ENCODE measurements at regions not wholly inside any gene's neighbourhood (a gene's known extent, or its start where the extent isn't known, plus 50 kb on each side); places are given as distances from the start of the nearest gene placed in this dataset.

DNA sequence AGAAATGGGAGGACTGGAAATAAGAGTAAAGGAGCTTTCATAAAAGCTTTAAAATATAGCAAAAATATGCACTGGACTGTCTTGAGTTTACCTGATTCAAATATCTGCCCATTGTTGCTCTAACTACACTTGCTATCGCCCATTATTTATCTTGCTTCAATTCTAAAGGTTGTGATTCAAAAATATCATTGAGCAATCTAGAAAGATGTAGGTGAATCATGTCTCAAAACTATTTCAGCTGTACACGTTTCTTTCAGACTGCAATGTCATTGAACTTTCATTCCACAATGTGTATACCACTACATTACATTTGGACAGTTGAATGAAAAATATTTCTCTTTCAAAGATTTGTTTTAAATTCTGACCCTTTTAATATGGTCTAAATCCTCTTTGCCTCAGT lies 545.6 kb downstream of the BMP2 start:
- intact Hi-C loops (cut with DNase I): no loop called here
- DNase-seq: no peak
- Histone ChIP-seq H3K4me3 (no peak overlapping the region), H3K9me3 (no peaks in the 10 kb centered on the region), H3K27me3 (no peaks in the 10 kb centered on the region), H3K27ac (no peak overlapping the region), H3K4me1 (no peaks in the 10 kb centered on the region), H3K36me3 (no peaks in the 10 kb centered on the region)
- FAIRE-seq: no peak
- ATAC-seq: no peak
- WGBS, 2 donors: 41 to 67% methylated on average over 2 of the region's 2 CpGs
- TF ChIP-seq CTCF (IDR thresholded peaks at IDR 0.05): no peak

DNA sequence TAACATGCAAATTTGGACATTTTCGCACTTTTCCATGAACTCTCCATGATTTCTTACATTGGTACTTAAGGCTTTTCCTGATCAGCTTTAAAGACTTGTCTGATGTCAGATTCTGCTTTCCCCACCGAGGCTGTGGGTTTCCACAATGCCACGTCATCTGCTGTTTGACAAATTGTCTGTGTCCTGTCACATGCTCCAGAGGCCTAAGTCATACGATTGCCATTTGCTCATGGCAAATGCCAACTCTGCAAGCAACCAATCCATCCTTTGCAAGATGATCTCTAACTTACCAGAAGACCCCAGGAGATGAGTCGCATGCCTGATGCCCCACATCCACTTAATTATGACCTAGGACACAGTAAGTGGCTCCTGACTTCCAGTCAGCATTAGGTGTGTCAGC lies 556.5 kb downstream of the BMP2 start:
- WGBS, 2 donors: 49 to 53% methylated on average over 5 of the region's 5 CpGs
- H3K9me3 ChIP-seq: no peaks in the 10 kb centered on the region
- FAIRE-seq: no peak
- no peak for TF ChIP-seq CTCF (IDR thresholded peaks at IDR 0.05)
- intact Hi-C loops (cut with DNase I): no loop called here
- H3K4me1 ChIP-seq: no peaks in the 10 kb centered on the region
- ATAC-seq: no peak
- no peaks in the 10 kb centered on the region for H3K36me3 ChIP-seq
- no peak for DNase-seq
- no peak overlapping the region for H3K27ac ChIP-seq
- H3K4me3 ChIP-seq: no peak overlapping the region
- no peaks in the 10 kb centered on the region for H3K27me3 ChIP-seq

- Histone ChIP-seq H3K4me3 (no peak overlapping the region), H3K27ac (no peak overlapping the region), H3K9me3 (no peaks in the 10 kb centered on the region), H3K4me1 (no peaks in the 10 kb centered on the region), H3K27me3 (no peaks in the 10 kb centered on the region), H3K36me3 (no peaks in the 10 kb centered on the region)
- FAIRE-seq (no peak), DNase-seq (no peak), ATAC-seq (no peak)
- intact Hi-C loops (cut with DNase I): no loop called here
- TF ChIP-seq CTCF (IDR thresholded peaks at IDR 0.05): no peak
Measured at GRCh38 chr20:7327810-7328209, 560.3 kb downstream of the BMP2 start.

GRCh38 chr20:7330850-7331249 lies 563.4 kb downstream of the BMP2 start:
- H3K9me3 ChIP-seq: no peaks in the 10 kb centered on the region
- 59 to 76% methylated on average over 4 of the region's 4 CpGs for WGBS, 2 donors
- H3K4me3 ChIP-seq: no peak overlapping the region
- ATAC-seq (no peak), FAIRE-seq (no peak), DNase-seq (no peak)
- intact Hi-C loops (cut with DNase I): no loop called here
- TF ChIP-seq CTCF (IDR thresholded peaks at IDR 0.05): no peak
- H3K27ac ChIP-seq: no peak overlapping the region
- no peaks in the 10 kb centered on the region for H3K4me1 ChIP-seq
- no peaks in the 10 kb centered on the region for H3K27me3 ChIP-seq
- H3K36me3 ChIP-seq: no peaks in the 10 kb centered on the region

GRCh38 chr20:7332169-7332568 lies 564.7 kb downstream of the BMP2 start:
- no peak overlapping the region for H3K4me3 ChIP-seq
- no peak for FAIRE-seq
- ATAC-seq: no peak
- H3K36me3 ChIP-seq: no peaks in the 10 kb centered on the region
- no peak overlapping the region for H3K27ac ChIP-seq
- H3K9me3 ChIP-seq: no peaks in the 10 kb centered on the region
- WGBS, 2 donors: 25 to 48% methylated on average over 1 of the region's 1 CpG
- no peak for DNase-seq
- H3K4me1 ChIP-seq: no peaks in the 10 kb centered on the region
- intact Hi-C loops (cut with DNase I): no loop called here
- H3K27me3 ChIP-seq: no peaks in the 10 kb centered on the region
- no peak for TF ChIP-seq CTCF (IDR thresholded peaks at IDR 0.05)
